PC-9 (cell line): ENCODE measurements at regions not wholly inside any gene's neighbourhood (a gene's known extent, or its start where the extent isn't known, plus 50 kb on each side); places are given as distances from the start of the nearest gene placed in this dataset.

ENCODE experiments used
- EZH2 ChIP-seq: fragments of 200-600 bp; sonication (generic); IDR thresholded peaks from 2 replicates; pipeline ENCODE4 v1.8.0; 2017; ENCODE audit warnings: antibody characterized with exemption, low read depth
- TF ChIP-seq, protein P1 (sequence below): fragments of 200-600 bp; sonication (generic); conservative IDR thresholded peaks from 2 replicates; pipeline ENCODE4 v1.6.1; 2017; ENCODE audit warnings: mixed run types, antibody characterized with exemption, mild to moderate bottlenecking, moderate library complexity

DNA sequence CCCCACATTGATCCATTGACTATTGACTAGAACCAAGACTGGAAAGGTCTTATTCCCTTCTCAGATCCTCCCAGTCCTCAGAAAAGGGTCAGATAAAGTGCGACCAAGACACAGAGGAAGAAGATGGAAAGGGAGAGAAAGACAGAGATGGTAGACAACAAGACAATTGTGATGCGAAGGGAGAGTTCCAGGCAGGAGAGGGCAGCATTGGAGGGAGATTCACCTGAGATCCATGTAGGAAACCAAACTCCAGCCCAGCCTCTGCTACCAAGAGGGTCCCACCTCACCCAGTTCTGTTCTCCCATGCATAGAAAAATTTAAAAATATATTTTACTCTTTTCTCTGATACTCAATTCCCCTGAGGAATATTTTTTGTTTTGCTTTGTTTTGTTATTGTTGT, 67.3 kb upstream of the TSHZ3 start:
- TF ChIP-seq, protein P1, sequence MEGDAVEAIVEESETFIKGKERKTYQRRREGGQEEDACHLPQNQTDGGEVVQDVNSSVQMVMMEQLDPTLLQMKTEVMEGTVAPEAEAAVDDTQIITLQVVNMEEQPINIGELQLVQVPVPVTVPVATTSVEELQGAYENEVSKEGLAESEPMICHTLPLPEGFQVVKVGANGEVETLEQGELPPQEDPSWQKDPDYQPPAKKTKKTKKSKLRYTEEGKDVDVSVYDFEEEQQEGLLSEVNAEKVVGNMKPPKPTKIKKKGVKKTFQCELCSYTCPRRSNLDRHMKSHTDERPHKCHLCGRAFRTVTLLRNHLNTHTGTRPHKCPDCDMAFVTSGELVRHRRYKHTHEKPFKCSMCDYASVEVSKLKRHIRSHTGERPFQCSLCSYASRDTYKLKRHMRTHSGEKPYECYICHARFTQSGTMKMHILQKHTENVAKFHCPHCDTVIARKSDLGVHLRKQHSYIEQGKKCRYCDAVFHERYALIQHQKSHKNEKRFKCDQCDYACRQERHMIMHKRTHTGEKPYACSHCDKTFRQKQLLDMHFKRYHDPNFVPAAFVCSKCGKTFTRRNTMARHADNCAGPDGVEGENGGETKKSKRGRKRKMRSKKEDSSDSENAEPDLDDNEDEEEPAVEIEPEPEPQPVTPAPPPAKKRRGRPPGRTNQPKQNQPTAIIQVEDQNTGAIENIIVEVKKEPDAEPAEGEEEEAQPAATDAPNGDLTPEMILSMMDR, result no peak
- no peak for TF ChIP-seq EZH2
